ENCODE measurements at regions not wholly inside any gene's neighbourhood (a gene's known extent, or its start where the extent isn't known, plus 50 kb on each side); places are given as distances from the start of the nearest gene placed in this dataset.

GRCh38 chr11:81596704-81597103 lies 1137.0 kb downstream of the FAM181B start:
- ChIA-PET SMC1A (ENCODE audit: uncharacterized antibody, unreplicated experiment) (no interaction called here), RAD21 (ENCODE audit: unreplicated experiment) (no interaction called here), POLR2A (no interaction called here), CTCF (no interaction called here)
- no peaks in the 10 kb centered on the region for H3K27me3 ChIP-seq (replicated peaks in 1 of 2; ENCODE audit: control insufficient read depth in 2 of 2, insufficient read depth in 2 of 2, low read length in 1 of 2)
- ATAC-seq (no peak), FAIRE-seq (no peak), DNase-seq (ENCODE audit: low read depth, low spot score) (no peak)
- BruUV-seq (replicated peaks) = no TSS peak
- no peak overlapping the region for H3K27ac ChIP-seq (ENCODE audit: control insufficient read depth, insufficient read depth)
- no peaks in the 10 kb centered on the region for H3K4me1 ChIP-seq (ENCODE audit: control insufficient read depth, insufficient read depth, low read length)
- H3K9me3 ChIP-seq (replicated peaks; ENCODE audit: control insufficient read depth, insufficient read depth, low read length) = no peaks in the 10 kb centered on the region
- H3K4me2 ChIP-seq (ENCODE audit: control insufficient read depth, insufficient read depth) = no peak overlapping the region
- no peak overlapping the region for H3K4me3 ChIP-seq
- no peak overlapping the region for H3K9ac ChIP-seq (ENCODE audit: control insufficient read depth, insufficient read depth, low read length)
- in situ Hi-C loops (cut with MboI) (no loop called here), intact Hi-C loops (cut with micrococcal nuclease; ENCODE audit: unreplicated experiment) (no loop called here)
- H4K20me1 ChIP-seq (ENCODE audit: control insufficient read depth, insufficient read depth) = no peaks in the 10 kb centered on the region
- no peaks in the 10 kb centered on the region for H3K79me2 ChIP-seq (ENCODE audit: control insufficient read depth, insufficient read depth, low read length)
- no peaks in the 10 kb centered on the region for H3K36me3 ChIP-seq (ENCODE audit: control insufficient read depth in 2 of 2, insufficient read depth in 2 of 2, low read length in 1 of 2)
- WGBS (ENCODE audit: insufficient coverage, insufficient replicate concordance, low lambda C conversion rate, missing lambda C conversion rate) = 31% methylated on average over 2 of the region's 2 CpGs
- H2AFZ ChIP-seq (ENCODE audit: control insufficient read depth, low read depth, low read length) = no peak overlapping the region
- TF ChIP-seq E2F4 (IDR thresholded peaks at IDR 0.05; ENCODE audit: low read depth, low read length) = no peak
- TF ChIP-seq NRF1 (conservative IDR thresholded peaks at IDR 0.05; ENCODE audit: low read depth, low read length) = no peak
- TF ChIP-seq ZBED1 (IDR thresholded peaks at IDR 0.05; ENCODE audit: borderline replicate concordance) = no peak
- TF ChIP-seq REST (IDR thresholded peaks at IDR 0.05; ENCODE audit: low read depth, low read length) = no peak
- no peak for TF ChIP-seq ZBTB4 (CRISPR knock-in tag; IDR thresholded peaks at IDR 0.05)
- TF ChIP-seq TBL1XR1 (IDR thresholded peaks at IDR 0.05; ENCODE audit: low read depth, low read length) = no peak
- no peak for TF ChIP-seq SMC3 (IDR thresholded peaks at IDR 0.05; ENCODE audit: borderline replicate concordance, low read length)
- TF ChIP-seq ZNF24 (IDR thresholded peaks at IDR 0.05) = no peak
- no peak for TF ChIP-seq ZNF207 (IDR thresholded peaks at IDR 0.05; ENCODE audit: borderline replicate concordance)
- TF ChIP-seq ZBTB11 (CRISPR knock-in tag; IDR thresholded peaks at IDR 0.05) = no peak
